Left cardiac atrium (tissue), 4 donors: ENCODE measurements at regions not wholly inside any gene's neighbourhood (a gene's known extent, or its start where the extent isn't known, plus 50 kb on each side); places are given as distances from the start of the nearest gene placed in this dataset.
"Not testable (repeated sequence)": the region's sequence is repeated elsewhere in the genome, so short reads cannot be mapped to it uniquely, and the experiment has no call there.

Experiments
- ATAC-seq, 2 donors: fragments of 200-7000 bp; cut with Tn5 transposase; one replicate each; pipeline ENCODE4 v1.9.1; 2020; ENCODE audit warnings: mild to moderate bottlenecking in 2 of 2, moderate library complexity in 2 of 2
- DNase-seq: peaks from one replicate; pipeline ENCODE4 v3.0.0-alpha.2; 2020
- intact Hi-C, 2 donors: fragments of 100-400 bp; cut with DNase I; formaldehyde crosslinking; loops; one replicate each; pipeline versions ENCODE4 v1.14.1 to v1.15.1; 2022 to 2023
- donor health status: DM: no; HTN: yes; CAD: no.
- donor health status: DM: no; HTN: yes; CAD: no; lungs with severe emphysema.
- donor health status: DM: yes; HTN: yes; CAD: no.
- donor health status: Dilated cardiomyopathy.

DNA sequence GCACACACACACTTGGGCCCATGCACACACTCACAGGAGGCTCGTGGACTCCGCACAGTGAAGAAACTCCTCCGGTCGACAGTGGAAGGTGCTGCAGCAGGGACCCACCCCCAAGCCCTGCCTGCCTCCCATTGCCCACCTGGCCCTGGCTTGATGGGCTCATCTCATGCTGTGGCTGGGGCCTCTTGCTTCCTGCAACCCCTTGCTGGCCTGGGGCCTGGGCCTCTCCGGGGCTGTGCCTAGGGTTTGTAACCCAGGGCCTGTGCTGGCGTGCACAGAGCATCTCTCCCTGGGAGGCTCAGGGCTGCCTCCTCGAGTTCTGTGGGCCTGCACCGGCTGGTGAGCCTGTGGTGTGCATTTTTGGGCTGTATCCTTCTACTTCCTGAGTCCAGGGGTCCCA is 524.0 kb downstream of the GOLGA6L6 start:
- DNase-seq, ATAC-seq: not testable (repeated sequence)

DNA sequence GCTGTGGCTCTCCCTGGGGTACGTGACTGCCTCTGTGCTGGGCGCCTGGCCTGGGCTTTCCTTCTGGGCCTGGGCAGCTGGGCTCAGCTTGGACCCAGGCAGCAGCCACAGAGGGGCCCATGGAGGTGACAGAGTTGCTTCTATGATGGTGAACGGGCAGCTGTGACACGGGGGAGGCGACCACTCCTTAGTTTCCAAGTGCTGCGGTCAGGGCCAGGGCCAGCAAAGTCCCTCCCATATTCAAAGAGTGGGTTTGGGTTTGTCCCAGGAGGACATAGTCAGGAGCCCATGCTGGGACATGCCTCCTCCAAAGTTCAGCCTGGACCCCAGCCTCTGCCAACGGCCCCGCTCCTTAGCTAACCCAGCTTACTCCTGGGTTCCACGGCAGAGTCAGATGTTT is 524.7 kb downstream of the GOLGA6L6 start:
- intact Hi-C loops, ATAC-seq, DNase-seq: not testable (repeated sequence)

More for the DNA sequence above, 524.0 kb downstream of the GOLGA6L6 start:
- intact Hi-C loops = not testable (repeated sequence)

DNA sequence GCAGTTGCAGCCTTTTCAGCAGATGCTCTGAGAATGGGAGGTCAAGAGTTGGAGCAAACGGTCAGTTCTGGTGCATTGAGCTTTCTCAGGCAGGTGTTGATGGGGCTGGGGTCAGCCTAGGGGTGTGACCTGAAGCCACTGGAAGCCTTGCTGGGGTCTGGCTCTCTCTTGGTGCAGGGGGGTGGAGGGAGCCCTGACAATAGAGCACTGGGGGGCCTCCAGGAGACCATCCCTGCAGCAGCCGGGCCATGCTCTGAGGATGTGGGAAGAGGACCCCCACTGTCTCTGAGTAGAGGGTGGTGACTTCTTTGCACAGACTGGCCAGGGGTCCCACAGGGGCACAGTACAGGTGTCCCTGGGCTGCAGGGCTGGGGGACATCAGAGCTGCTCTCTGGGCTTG is 528.8 kb downstream of the GOLGA6L6 start:
- ATAC-seq, intact Hi-C loops, DNase-seq: not testable (repeated sequence)

DNA sequence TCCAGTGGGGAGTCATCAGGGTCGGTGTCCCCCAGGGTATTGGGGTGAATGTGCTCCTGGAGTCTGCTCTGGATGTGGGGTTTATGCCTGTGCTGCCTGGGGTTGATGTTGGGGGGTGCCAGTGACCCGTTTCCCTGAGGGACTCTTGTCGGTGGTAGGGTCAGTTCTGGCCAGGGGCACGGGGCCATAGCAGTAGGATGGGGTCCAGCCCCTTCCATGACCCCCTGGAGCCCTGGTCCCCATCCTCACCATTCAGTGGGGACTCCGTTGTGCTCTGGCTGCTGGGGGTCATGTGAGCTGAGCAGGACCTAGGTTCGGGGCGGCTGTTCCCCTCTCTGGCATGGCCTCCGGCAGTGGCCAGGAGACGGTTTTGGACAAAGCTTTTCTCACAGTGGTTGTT is 530.8 kb downstream of the GOLGA6L6 start:
- intact Hi-C loops, ATAC-seq, DNase-seq: not testable (repeated sequence)

DNA sequence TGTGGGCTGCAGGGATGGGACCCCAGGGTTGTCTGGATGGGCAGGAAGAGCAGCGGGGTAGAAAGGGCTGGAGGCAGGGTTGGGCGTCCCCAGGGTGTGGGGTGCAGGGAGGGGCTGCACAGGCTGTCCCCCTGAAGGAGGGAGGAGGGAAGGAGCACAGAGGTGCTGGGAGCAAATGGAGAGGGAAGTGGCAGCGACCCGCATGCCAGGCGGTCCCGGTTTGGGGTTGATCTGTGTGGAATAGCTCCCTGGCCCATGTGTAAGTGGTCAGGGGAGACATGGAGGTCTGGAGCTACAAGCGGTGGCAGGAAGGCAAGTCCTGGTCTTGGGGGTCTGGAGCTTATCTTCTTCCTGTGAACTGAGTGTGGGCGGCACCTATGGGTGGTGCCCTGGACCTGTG is 532.0 kb downstream of the GOLGA6L6 start:
- DNase-seq, intact Hi-C loops, ATAC-seq: not testable (repeated sequence)

DNA sequence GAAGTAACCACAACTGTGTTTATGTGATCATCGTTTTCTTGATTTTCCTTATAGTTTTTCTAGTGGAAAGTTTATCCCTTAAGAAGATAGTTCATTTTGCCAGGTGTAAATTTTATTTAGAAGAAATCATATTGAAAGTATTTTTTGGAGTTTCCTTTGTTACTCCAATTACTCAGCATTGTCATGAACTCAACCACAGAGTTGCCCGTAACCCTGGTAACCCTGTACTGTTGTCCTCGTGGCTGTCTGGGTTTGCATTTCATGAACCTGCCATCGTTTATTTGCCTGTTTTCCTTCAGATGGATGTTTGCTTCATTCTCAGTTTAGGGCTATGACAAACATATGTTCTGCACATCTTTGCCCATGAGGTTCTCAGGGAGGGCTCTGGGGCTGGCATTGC is 534.3 kb downstream of the GOLGA6L6 start:
- intact Hi-C loops, ATAC-seq, DNase-seq: not testable (repeated sequence)

DNA sequence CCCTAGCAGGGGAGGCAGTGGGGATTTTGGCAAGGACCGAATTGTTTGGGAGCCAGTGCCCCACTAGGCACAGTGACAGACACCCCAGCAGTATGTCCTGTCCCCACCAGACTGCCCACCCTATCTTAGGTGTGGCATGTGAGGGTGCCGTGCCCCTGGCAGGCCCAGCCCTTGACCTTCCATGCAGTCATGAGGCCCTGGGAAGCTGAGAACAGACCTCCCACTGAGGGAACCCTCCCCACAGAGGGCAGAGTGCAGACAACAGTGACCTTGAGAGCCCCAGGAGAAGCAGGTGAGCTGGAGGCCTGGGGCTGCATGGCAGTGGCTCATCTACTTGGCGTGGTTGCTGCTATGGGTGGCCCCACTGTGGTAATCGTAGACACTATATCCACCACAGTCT is 538.1 kb downstream of the GOLGA6L6 start:
- ATAC-seq, intact Hi-C loops, DNase-seq: not testable (repeated sequence)

DNA sequence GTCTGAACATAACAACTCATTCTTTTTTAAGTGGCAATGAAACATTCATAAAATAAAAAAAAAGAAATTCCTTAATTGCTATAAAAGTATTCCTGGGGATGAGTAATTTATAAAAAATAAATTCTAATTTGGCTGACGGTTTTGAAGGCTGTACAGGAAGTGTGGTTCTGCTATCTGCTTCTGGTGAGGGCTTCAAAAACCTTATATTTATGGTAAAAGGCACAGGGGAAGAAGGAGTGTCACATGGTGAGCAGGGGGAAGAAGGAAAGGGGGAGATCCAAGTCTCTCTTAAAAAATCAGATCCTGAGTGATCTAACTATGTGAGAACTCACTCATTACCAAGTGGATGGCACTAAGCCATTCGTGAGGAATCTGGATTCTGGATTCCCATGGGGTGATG is 539.0 kb downstream of the GOLGA6L6 start:
- intact Hi-C loops, ATAC-seq, DNase-seq: not testable (repeated sequence)

DNA sequence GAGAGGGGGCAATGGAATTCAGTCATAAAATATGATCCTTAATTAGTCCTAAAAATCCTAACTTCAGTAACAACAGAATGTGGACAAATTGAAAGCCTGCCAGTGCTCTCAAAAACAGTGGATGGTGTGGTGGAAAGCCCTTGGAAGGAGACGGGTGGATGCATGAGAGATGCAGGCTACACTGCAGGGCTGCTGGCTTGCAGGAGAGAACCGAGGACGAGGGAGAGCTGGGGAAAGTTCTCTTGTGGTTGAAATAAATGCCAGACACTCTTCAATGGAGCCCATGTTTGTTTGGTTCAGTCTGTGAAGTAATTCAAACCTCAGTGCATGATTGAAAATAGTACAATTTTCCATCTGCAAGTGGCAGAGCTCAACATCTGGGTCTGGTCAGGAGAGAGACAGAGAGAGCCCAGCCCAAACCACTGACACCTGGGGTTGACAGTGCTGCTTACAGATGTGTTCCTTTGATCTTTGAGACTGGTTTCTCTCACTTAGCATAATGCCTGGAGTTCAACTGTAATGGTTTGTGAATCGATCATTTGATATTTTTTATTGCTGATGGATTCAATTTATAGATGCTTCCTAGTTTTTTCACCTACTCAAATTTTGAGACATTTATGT is 544.9 kb downstream of the GOLGA6L6 start:
- intact Hi-C loops, ATAC-seq, DNase-seq: not testable (repeated sequence)

DNA sequence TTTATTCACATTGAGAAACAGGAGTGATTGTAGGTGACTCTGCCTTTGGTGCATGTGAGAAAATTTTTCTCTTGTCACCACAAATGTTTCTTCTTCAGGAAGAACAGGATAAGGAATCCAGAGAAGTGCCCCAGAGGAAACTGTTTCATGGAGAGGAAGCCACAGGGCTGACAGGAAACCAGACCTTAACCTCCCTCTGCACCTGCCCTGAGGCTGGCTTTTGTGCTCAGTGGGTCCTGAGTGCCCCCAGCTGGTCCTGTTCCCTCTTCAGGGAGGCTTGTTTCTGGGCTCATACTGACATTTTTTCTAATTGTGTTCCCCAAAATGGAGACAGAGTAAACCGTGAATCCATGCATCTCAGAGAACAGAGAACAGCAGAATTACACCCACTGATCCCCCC is 546.3 kb downstream of the GOLGA6L6 start:
- not testable (repeated sequence) for ATAC-seq

DNA sequence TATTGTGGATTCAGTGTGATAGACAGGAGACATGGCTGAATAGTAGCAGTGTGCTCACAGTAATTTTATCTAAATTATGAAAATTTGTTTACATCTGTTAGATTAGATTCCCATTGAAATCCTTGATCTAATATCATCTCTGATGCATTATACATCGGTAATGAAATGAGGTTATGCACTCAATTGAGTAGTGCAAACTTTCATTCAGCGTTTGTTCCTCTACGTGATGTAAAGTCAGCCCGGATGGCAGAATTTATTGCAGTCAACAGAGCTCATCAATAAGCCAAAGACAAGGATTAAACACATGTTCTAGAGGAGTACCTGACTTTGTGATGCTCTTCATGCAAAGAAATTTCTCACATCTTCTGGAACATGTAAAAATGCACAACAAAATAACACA is 549.2 kb downstream of the GOLGA6L6 start:
- DNase-seq = no peak
- intact Hi-C loops = no loop called here
- no peak for ATAC-seq

More for the DNA sequence above, 546.3 kb downstream of the GOLGA6L6 start:
- DNase-seq, intact Hi-C loops: not testable (repeated sequence)

DNA sequence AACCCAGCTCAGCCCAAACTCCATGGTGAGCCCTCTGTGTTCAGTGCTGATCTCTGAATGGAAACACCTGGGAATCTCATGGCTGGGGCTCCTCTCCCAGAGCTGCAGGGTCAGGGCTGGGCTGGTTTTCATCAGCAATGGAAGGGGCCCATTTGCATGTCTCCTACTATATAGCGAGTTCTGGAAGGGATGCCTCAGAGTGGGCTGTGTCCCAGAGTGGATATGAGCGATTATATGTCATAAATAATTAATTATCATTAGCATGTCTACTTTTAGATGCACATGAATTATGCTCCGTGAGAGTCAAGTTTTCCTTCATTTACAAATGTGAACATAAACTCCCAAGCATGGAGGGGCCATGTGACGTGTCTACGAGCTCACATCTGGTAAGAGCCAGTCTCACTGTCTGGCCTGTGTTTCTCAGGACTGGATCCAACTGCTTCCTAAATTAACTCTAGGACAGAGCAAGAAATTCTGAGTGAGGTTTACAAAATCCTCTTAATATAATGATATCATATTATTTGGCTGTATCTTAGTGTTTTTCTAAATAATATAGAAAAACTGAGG is 553.4 kb downstream of the GOLGA6L6 start:
- intact Hi-C loops = no loop called here
- no peak for ATAC-seq
- DNase-seq = no peak

DNA sequence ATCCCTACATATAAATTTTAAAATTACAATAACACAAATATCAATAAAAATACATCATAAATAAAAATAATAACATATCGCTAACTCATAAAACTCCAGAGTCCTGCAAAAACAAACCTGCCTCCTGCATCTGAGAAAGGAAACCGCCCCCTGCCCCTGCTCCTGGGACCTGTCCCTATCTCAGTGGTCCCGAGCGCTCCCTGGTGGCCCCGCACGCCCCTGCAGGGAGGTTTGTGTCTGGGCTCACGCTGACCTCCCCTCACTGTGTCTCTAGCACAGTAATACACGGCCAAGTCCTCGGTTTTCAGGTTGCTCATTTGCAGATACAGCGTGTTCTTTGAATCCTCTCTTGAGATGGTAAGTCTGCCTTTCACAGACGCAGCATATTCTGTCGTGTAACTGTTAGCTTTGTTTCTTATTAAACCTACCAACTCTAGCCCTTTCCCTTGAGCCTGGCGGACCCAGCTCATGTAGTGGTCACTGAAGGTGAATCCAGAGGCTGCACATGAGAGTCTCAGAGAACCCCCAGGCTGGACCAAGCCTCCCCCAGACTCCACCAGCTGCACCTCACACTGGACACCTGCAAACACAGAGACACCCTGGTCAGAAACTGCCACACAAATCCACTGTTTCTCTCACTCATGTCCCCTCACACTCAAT is 554.1 kb downstream of the GOLGA6L6 start:
- ATAC-seq (no peak), DNase-seq (no peak)
- intact Hi-C loops = no loop called here

DNA sequence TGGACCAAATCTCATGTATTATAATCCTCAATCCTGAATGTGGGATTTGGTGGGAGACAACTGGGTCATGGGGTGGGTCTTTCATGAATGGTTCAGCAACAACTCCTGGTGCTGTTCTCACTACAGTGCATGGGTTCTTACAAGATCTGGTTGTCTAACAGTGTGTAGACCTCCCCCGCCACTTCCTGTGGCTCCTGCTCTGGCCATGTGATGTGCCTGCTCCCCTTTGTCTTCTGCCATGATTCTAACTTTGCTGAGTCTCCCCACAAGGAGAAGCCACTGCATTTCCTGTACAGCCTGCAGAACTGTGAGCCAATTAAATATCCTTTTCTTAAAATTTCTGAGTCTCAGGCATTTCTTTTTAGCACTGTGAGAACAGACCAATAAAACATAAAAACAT is 557.5 kb downstream of the GOLGA6L6 start:
- intact Hi-C loops = no loop called here
- no peak for ATAC-seq
- no peak for DNase-seq

DNA sequence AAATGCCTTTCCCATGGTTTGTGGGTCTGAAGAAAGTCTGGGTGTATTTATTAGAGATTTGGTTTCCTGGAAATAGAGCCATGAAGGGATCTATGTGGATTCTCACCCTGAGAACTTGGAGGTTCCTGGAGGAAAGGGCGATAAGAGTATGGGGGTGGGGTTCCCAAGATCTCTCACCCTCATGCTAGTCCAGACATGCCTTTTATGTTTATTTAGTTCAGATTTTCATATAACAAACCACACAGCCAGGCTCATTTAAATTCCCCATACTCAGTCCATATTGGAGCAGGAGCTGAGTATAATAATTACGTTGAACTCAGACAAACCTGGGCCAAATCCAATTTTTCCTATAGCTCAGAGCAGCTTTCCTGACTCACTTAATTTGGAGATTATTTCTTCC is 566.6 kb downstream of the GOLGA6L6 start:
- intact Hi-C loops = no loop called here
- no peak for ATAC-seq
- no peak for DNase-seq

DNA sequence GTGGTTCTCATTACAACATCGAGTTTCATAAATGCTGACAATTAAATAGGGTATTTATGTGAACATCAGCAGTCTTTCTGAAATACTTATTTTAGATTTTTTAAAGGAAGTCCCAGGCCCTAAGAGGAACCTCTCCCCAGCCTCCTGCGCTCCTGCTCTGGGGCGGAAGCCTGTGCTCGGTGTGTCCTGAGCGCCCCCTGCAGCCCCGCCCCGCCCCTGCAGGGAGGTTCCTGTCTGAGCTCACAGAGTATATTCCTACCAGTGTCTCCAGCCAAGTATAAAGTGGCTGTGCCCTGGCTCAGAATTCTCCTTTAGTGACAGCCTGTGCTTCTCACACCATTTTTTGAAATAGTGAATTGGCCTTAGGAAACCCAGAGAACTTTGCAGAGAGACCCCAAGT is 567.9 kb downstream of the GOLGA6L6 start:
- intact Hi-C loops = no loop called here
- DNase-seq (no peak), ATAC-seq (no peak)

DNA sequence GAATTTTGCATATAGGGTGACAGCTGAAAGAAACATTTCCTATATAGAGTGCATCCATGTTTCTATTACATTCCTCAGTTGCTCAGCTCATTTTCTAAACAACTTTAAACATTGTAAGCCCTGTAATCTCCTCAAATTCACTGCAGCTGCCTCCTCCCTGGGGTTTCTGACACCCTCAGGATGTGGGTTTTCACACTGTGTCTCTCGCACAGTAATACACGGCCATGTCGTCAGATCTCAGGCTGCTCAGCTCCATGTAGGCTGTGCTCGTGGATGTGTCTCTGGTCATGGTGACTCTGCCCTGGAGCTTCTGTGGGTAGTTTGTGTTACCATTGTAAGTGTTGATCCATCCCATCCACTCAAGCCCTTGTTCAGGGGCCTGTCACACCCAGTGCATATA is 569.0 kb downstream of the GOLGA6L6 start:
- intact Hi-C loops, ATAC-seq, DNase-seq: not testable (repeated sequence)

DNA sequence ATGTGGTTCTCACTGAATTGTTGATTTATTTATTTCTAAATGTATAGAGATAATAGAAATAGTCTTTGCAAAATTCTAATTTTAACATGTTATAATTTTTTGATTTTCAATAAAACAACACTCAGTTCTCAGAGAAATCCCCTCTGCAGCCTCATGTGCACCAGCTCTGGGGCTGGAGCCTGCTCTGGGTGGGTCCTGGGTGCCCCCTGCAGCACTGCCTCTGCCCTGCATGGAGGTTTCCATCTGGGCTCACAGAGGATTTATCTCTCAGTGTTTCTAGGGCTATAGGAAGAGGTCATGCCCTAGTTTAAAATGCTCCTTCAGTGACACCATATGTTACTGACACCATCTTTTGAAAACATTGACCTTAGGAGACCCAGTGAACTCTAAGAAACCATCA is 576.0 kb downstream of the GOLGA6L6 start:
- ATAC-seq, intact Hi-C loops, DNase-seq: not testable (repeated sequence)

DNA sequence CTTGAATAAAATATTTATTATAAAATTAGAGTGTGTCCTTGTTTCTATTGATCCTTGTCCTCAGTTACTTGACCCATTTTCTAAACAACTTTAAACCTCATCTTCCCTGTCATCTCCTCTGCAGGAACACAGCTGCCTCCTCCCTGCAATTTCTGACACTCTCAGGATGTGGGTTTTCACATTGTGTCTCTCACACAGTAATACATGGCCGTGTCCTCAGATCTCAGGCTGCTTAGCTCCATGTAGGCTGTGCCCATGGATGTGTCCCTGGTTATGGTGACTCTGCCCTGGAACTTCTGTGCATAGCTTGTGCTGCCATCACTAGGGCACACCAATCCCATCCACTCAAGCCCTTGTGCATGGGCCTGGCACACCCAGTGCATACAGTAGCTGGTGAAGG is 577.1 kb downstream of the GOLGA6L6 start:
- ATAC-seq, intact Hi-C loops, DNase-seq: not testable (repeated sequence)

DNA sequence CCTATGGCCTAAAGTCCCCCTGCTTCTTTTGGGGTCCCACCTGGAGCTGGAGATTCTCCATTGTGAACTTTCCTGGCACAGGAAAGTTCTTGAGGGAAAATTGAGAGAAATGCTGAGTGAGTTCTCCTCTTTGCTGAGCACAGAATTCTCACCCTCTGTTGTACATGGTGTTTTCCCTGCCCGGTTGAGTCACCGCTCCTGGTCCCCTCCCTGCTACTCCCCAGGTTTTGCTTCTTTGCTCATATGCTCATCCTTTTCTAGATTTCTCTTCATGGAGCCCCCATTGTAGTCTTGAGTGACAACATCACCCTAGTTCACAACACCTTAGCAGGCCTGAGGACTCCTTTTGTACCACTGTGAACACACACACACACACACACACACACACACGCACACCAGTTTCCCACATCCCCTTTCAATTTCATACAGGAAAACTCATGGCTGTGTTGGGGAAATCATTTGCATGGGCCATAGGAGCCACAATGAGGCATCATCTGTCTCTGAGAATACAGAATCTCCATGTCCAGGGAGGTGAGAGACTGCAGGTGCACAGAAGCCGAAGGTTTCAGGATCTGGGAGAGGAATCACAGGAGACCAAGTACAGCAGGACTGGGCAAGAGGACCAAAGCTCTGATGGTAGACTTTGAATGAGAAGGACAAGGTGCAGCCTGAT is 585.3 kb downstream of the GOLGA6L6 start:
- ATAC-seq (no peak), DNase-seq (no peak)
- intact Hi-C loops = no loop called here
